IPS-20b (cell line): ENCODE measurements at regions not wholly inside any gene's neighbourhood (a gene's known extent, or its start where the extent isn't known, plus 50 kb on each side); places are given as distances from the start of the nearest gene placed in this dataset.

Experiments used
- H3K27ac ChIP-seq: one replicate; pipeline ENCODE4 v1.5.1; 2013; ENCODE audit warnings: low read length
- H3K27me3 ChIP-seq: 2 replicates; pipeline ENCODE4 v1.6.1; 2013; ENCODE audit warnings: mild to moderate bottlenecking, low read length, inconsistent platforms; ENCODE audit not compliant: insufficient read depth
- H3K36me3 ChIP-seq: 2 replicates; pipeline ENCODE4 v1.6.1; 2013; ENCODE audit warnings: low read depth, mild to moderate bottlenecking, inconsistent platforms, low read length, moderate library complexity; ENCODE audit not compliant: insufficient read depth
- H3K4me1 ChIP-seq: 2 replicates; pipeline ENCODE4 v1.6.1; 2013; ENCODE audit warnings: mild to moderate bottlenecking, control low read depth, inconsistent platforms, low read length, moderate library complexity; ENCODE audit not compliant: insufficient read depth
- H3K4me3 ChIP-seq: 2 replicates; pipeline ENCODE4 v1.5.1; 2013; ENCODE audit warnings: mild to moderate bottlenecking, low read length, inconsistent platforms
- H3K9ac ChIP-seq: 2 replicates; pipeline ENCODE4 v1.6.1; 2013; ENCODE audit warnings: low read depth, mild to moderate bottlenecking, inconsistent platforms, low read length, moderate library complexity
- H3K9me3 ChIP-seq: 2 replicates; pipeline ENCODE4 v1.6.1; 2013; ENCODE audit warnings: mild to moderate bottlenecking, low read depth, low read length, inconsistent platforms; ENCODE audit not compliant: insufficient read depth

- H3K9ac ChIP-seq, result no peak overlapping the region
Measured at GRCh38 chr4:151908201-151908600, 147.4 kb upstream of the GATB start.

GRCh38 chr4:151906438-151906837 is 145.6 kb upstream of the GATB start:
- H3K4me1 ChIP-seq, result peaks cover 5% of the 10 kb centered on the region; the same call in 1 of the 2 replicates
- H3K36me3 ChIP-seq, result no peaks in the 10 kb centered on the region
- peaks cover 3% of the 10 kb centered on the region; the same call in 1 of the 2 replicates for H3K9me3 ChIP-seq

More at GRCh38 chr4:151908201-151908600, 147.4 kb upstream of the GATB start:
- H3K36me3 ChIP-seq, result no peaks in the 10 kb centered on the region
- no peak overlapping the region for H3K4me3 ChIP-seq
- H3K4me1 ChIP-seq, result peaks cover 5% of the 10 kb centered on the region; the same call in 1 of the 2 replicates
- no peaks in the 10 kb centered on the region for H3K27me3 ChIP-seq
- no peaks in the 10 kb centered on the region for H3K9me3 ChIP-seq
- H3K27ac ChIP-seq, result no peak overlapping the region

DNA sequence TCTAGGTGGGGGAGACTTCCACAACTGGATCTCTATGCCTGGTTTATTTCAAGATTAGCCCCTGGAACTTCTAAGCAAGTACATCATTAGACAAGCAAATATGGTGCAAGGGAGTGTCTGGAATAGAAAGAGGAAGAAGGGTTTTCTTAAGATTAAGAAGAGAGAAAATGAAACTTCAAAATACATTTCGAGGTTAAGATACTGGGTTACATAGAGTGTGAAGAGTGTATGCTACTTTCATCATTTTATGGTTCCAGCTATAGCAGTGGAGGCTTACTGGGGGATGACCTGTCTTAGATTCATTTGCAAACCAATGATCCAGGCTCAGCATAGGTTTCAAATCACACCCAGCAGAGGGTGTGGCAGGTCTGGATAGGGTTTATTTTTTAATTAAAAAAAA is 144.4 kb upstream of the GATB start:
- Histone ChIP-seq H3K9me3 (peaks cover 3% of the 10 kb centered on the region; the same call in 1 of the 2 replicates), H3K9ac (no peak overlapping the region), H3K36me3 (no peaks in the 10 kb centered on the region), H3K4me3 (no peak overlapping the region), H3K27me3 (no peaks in the 10 kb centered on the region), H3K4me1 (peaks cover 5% of the 10 kb centered on the region; the same call in 1 of the 2 replicates), H3K27ac (no peak overlapping the region)

More at GRCh38 chr4:151906438-151906837, 145.6 kb upstream of the GATB start:
- H3K4me3 ChIP-seq, result no peak overlapping the region
- H3K27ac ChIP-seq, result no peak overlapping the region
- H3K27me3 ChIP-seq, result no peaks in the 10 kb centered on the region
- no peak overlapping the region for H3K9ac ChIP-seq

- Histone ChIP-seq H3K4me3 (no peak overlapping the region), H3K27me3 (no peaks in the 10 kb centered on the region), H3K9ac (no peak overlapping the region), H3K27ac (no peak overlapping the region), H3K4me1 (peaks cover 5% of the 10 kb centered on the region; the same call in 1 of the 2 replicates), H3K9me3 (peaks cover 3% of the 10 kb centered on the region; the same call in 1 of the 2 replicates), H3K36me3 (no peaks in the 10 kb centered on the region)
Measured at GRCh38 chr4:151901631-151902030, 140.8 kb upstream of the GATB start.

DNA sequence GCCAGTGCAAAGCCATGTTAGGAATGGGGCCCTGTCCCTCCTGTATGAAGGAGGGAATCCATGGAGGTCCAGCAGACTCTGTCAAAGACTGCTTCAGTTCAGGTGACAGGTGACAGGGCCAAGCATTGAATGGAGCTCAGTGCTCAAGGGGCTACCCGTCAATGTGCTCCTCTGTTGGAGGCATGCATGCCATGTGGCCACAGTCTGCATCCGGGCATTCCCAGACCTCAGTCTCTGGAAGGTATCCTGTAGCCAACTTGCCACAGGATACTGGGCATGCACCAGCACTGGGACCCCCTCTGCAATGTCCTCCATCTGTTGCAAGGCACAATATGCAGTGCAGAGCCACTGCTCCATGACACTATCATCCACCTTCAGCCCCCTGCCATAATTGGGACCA is 136.1 kb upstream of the GATB start:
- Histone ChIP-seq H3K4me1 (no peaks in the 10 kb centered on the region), H3K4me3 (no peak overlapping the region), H3K9me3 (no peaks in the 10 kb centered on the region), H3K27ac (no peak overlapping the region), H3K36me3 (no peaks in the 10 kb centered on the region), H3K27me3 (no peaks in the 10 kb centered on the region), H3K9ac (no peak overlapping the region)

- Histone ChIP-seq H3K36me3 (no peaks in the 10 kb centered on the region), H3K9me3 (no peaks in the 10 kb centered on the region), H3K4me3 (no peak overlapping the region), H3K27ac (no peak overlapping the region), H3K9ac (no peak overlapping the region), H3K27me3 (no peaks in the 10 kb centered on the region), H3K4me1 (no peaks in the 10 kb centered on the region)
Measured at GRCh38 chr4:151895671-151896070, 134.9 kb upstream of the GATB start.

DNA sequence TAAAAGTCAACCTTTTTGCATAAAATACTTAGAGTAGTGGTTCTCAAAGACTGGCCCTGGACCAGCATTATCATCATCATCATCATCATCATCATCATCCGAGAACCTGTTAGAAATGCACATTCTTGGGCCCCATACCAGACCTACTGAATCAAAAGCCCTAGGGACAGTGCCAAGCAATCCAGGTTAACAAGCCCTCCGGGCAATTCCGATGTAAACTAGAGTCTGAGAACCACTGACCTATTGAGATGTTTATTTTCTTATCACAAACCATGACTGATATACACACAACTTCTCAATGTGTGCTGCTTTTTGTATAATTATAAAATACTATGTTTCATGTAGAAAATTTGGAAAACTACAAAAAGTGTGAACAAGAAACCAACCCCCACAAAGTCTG is 133.4 kb upstream of the GATB start:
- H3K27me3 ChIP-seq, result no peaks in the 10 kb centered on the region
- no peak overlapping the region for H3K9ac ChIP-seq
- no peaks in the 10 kb centered on the region for H3K36me3 ChIP-seq
- H3K27ac ChIP-seq, result no peak overlapping the region
- no peak overlapping the region for H3K4me3 ChIP-seq
- no peaks in the 10 kb centered on the region for H3K4me1 ChIP-seq
- no peaks in the 10 kb centered on the region for H3K9me3 ChIP-seq

DNA sequence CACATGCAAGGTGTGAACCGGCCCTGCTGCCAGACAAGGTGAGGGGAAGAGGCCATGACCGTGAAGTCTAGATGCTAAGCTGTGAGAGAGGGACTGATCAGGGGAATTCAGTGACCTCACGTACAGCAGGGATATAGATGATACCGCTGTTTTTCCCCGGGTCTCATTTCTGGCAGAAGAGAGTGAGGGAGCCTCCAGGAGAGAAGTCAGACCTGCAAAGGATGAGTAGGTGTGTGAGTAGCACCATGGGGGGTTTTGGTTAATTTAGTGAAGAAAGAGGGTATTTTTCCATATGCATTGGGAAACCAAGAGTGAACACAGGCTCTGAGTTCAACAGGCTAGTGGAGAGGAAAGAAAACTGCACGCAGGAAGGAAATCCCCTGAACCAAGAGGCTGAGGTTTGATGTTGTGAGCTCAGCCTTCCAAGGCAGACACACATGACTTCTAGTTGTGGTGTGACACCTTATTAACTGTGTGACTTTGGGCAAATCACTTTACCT is 127.6 kb upstream of the GATB start:
- Histone ChIP-seq H3K9ac (no peak overlapping the region), H3K36me3 (no peaks in the 10 kb centered on the region), H3K4me1 (peaks cover 6% of the 10 kb centered on the region; the same call in 1 of the 2 replicates), H3K4me3 (no peak overlapping the region), H3K9me3 (no peaks in the 10 kb centered on the region), H3K27ac (no peak overlapping the region), H3K27me3 (no peaks in the 10 kb centered on the region)

GRCh38 chr4:151887816-151888180 is 127.0 kb upstream of the GATB start:
- H3K9ac ChIP-seq, result no peak overlapping the region
- no peaks in the 10 kb centered on the region for H3K9me3 ChIP-seq
- H3K4me3 ChIP-seq, result no peak overlapping the region
- H3K27me3 ChIP-seq, result no peaks in the 10 kb centered on the region
- no peaks in the 10 kb centered on the region for H3K36me3 ChIP-seq
- no peak overlapping the region for H3K27ac ChIP-seq
- H3K4me1 ChIP-seq, result peaks cover 6% of the 10 kb centered on the region; the same call in 1 of the 2 replicates

- H3K9me3 ChIP-seq, result no peaks in the 10 kb centered on the region
- H3K9ac ChIP-seq, result no peak overlapping the region
- no peak overlapping the region for H3K27ac ChIP-seq
- H3K36me3 ChIP-seq, result no peaks in the 10 kb centered on the region
- peaks cover 6% of the 10 kb centered on the region; the same call in 1 of the 2 replicates for H3K4me1 ChIP-seq
- no peaks in the 10 kb centered on the region for H3K27me3 ChIP-seq
- H3K4me3 ChIP-seq, result no peak overlapping the region
Measured at GRCh38 chr4:151887031-151887815, 126.4 kb upstream of the GATB start.

- no peaks in the 10 kb centered on the region for H3K9me3 ChIP-seq
- no peaks in the 10 kb centered on the region for H3K36me3 ChIP-seq
- H3K4me3 ChIP-seq, result no peak overlapping the region
- H3K9ac ChIP-seq, result no peak overlapping the region
- no peaks in the 10 kb centered on the region for H3K27me3 ChIP-seq
- peaks cover 7% of the 10 kb centered on the region; the same call in 1 of the 2 replicates for H3K4me1 ChIP-seq
- no peak overlapping the region for H3K27ac ChIP-seq
Measured at GRCh38 chr4:151885123-151885522, 124.3 kb upstream of the GATB start.

DNA sequence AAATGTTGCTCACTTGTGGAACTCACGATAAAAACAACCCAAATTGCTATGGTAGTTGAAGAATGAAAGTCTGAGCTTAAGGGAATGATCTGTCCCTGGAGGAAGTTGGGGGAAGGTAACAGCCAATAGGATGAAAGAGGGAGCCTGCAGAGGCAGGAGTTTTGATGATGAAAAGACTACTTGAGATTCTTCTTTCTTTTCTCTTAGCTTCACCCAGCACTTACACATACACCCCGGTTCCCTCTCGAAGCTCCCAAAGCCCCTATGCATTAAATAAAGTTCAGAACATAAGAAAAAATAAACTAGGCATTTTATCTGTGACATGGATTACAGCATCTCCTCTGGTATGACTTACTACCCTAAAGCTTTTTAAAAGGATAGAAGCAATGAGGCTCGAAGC is 122.9 kb upstream of the GATB start:
- H3K4me1 ChIP-seq, result peaks cover 12% of the 10 kb centered on the region; the same call in 1 of the 2 replicates
- no peak overlapping the region for H3K27ac ChIP-seq
- no peaks in the 10 kb centered on the region for H3K27me3 ChIP-seq
- H3K9ac ChIP-seq, result no peak overlapping the region
- no peaks in the 10 kb centered on the region for H3K36me3 ChIP-seq
- H3K4me3 ChIP-seq, result no peak overlapping the region
- H3K9me3 ChIP-seq, result no peaks in the 10 kb centered on the region
